Tibial nerve (tissue), 3 donors: ENCODE measurements at regions not wholly inside any gene's neighbourhood (a gene's known extent, or its start where the extent isn't known, plus 50 kb on each side); places are given as distances from the start of the nearest gene placed in this dataset.

Experiments
- CTCF ChIP-seq, 5 experiments: fragments of 200-600 bp in 3 of 5; fragments of 450-650 bp in 2 of 5; sonication (generic) in 3 of 5; IDR thresholded peaks; one replicate each; pipeline ENCODE4 v1.5.1; 2016 to 2019; ENCODE audit warnings: antibody characterized with exemption in 5 of 5, mild to moderate bottlenecking in 3 of 5, moderate library complexity in 2 of 5
- POLR2A ChIP-seq, 2 donors: fragments of 450-650 bp; IDR thresholded peaks; one replicate each; pipeline ENCODE4 v1.6.1; 2017; ENCODE audit warnings: antibody characterized with exemption in 2 of 2, mild to moderate bottlenecking in 2 of 2, moderate library complexity in 2 of 2

DNA sequence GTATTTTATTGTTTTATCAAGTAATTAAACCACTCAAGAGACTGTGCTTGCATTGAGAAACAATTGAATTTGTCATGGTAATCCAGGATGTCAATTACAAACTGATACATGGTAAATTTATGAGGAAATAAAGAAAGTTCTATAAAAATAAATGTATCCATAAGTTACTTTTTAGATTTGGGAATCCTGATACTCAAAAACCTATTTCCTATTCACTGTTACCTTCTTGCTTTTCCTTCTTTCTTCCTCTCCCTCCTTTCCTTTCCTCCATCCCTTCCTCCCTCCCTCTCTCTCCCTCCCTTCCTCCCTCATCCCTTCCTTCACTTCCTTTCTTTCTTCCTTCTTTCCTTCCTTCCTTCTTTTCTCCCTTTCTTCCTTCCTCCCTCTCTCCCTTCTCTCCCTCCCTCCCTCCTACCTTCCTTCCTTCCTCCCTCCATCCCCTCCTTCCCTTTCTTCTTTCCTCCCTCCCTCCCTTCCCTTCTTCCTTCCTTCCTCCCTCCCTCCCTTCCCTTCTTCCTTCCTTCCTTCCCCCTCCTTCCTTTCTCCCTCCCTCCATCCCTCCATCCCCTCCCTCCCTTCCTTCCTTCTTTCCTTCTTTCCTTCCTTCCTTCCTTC is 1299.1 kb upstream of the ZEB2 start:
- TF ChIP-seq POLR2A (IDR thresholded peaks at IDR 0.05) (no peak), CTCF (IDR thresholded peaks at IDR 0.05) (no peak)
